ENCODE measurements at regions not wholly inside any gene's neighbourhood (a gene's known extent, or its start where the extent isn't known, plus 50 kb on each side); places are given as distances from the start of the nearest gene placed in this dataset.

DNA sequence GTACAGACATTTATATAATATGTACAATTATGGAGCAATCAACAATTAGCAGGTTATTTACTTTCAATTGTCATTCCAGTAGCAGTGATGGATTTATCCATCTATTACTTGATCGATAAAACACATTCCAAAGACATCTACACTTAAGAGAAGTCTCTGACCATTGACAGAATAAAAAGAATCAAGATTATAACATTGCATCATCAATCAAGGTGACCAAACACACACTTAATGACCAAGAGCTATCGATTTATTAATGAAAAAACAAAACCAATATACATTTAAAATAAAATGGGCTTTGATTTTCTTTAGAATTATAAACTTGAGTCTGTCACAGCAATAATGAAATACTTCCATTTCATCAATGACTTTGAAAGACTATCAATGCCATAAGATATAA is 170.2 kb upstream of the CDKN3 start:
- no peak for TF ChIP-seq POLR2AphosphoS5 (IDR thresholded peaks at IDR 0.05)
- TF ChIP-seq, protein P1, sequence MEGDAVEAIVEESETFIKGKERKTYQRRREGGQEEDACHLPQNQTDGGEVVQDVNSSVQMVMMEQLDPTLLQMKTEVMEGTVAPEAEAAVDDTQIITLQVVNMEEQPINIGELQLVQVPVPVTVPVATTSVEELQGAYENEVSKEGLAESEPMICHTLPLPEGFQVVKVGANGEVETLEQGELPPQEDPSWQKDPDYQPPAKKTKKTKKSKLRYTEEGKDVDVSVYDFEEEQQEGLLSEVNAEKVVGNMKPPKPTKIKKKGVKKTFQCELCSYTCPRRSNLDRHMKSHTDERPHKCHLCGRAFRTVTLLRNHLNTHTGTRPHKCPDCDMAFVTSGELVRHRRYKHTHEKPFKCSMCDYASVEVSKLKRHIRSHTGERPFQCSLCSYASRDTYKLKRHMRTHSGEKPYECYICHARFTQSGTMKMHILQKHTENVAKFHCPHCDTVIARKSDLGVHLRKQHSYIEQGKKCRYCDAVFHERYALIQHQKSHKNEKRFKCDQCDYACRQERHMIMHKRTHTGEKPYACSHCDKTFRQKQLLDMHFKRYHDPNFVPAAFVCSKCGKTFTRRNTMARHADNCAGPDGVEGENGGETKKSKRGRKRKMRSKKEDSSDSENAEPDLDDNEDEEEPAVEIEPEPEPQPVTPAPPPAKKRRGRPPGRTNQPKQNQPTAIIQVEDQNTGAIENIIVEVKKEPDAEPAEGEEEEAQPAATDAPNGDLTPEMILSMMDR (IDR thresholded peaks at IDR 0.05 in 8 of 11, conservative IDR thresholded peaks at IDR 0.05 in 3 of 11) = no peak

Data from spleen (tissue), 7 donors.